ENCODE measurements at regions not wholly inside any gene's neighbourhood (a gene's known extent, or its start where the extent isn't known, plus 50 kb on each side); places are given as distances from the start of the nearest gene placed in this dataset.

DNA sequence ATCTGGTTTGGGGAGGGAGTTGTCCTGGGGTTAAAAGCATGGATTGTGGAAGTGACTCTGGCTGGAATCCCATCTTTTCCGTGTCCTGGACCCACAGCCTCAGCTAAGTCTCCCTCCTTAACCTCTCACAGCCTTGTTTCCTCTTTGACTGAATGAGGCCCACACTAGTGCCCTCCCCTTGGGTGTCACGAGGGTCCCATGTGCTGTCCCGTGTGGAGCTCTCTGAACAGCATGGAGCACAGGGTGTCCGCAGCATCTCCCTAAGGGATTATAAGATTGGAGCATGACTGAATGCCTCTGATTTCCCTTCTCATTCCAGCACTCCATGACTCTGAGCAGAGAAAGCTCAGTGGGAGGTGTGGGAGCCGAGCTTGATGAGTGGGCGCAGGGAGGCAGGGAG lies 182.5 kb downstream of the TEX29 start:
- DNase-seq: no peak

DNA sequence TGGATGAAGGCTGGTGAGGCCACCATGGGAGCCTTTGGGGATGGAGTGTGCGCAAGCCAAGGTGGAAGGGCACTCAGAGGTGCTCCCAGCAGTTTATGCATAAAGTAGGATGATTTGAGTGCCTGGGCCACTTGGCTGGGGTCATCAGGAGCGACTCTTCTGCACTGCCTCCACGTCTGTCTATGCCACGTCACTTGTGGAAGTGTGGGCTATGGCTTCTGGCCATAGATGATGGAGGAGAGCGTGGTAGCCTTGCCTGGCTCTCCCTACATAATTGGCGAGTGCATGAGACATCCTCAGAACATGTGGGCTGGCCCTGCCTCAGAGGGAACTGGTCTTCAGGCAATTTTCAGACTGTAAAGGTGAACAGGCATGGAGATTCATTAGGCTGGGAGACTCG lies 182.9 kb downstream of the TEX29 start:
- no peak for DNase-seq

DNA sequence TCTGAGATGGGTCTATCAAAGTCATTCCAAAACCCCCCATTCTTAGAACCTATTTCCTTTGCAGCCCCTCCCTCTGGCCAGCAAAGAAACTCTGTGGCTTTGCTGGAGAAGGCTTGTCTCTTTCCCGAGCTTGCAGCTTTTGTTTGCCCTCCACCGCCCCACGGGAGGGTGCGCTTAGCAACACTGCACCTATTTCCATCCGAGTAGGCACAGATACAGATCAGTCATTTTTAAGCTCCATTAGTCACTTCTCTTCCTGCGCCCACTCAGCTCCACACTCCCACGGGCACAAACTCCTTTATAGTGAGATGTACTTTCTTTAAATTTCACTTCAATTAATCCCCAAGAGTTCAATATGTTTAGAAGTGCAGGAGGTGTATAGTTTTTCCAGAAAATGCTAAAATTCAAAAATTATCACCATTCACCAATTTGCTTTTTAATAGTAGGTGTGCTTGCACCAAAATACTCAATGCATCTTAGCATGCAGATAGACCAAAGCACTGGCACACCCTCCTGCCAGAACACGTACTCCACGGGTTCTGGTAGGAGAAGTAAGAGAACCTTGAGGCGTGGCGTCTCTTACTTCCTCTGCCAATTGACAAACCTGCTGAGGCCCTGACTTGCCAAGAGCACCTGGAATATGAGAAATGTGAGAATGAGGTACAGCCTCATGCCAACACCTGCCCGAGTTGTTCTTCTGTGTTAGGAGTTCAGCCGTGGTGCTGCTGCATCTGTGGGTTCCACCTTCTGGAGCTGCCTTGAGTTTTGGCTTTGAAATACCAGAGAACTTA lies 183.7 kb downstream of the TEX29 start:
- no peak for DNase-seq

DNA sequence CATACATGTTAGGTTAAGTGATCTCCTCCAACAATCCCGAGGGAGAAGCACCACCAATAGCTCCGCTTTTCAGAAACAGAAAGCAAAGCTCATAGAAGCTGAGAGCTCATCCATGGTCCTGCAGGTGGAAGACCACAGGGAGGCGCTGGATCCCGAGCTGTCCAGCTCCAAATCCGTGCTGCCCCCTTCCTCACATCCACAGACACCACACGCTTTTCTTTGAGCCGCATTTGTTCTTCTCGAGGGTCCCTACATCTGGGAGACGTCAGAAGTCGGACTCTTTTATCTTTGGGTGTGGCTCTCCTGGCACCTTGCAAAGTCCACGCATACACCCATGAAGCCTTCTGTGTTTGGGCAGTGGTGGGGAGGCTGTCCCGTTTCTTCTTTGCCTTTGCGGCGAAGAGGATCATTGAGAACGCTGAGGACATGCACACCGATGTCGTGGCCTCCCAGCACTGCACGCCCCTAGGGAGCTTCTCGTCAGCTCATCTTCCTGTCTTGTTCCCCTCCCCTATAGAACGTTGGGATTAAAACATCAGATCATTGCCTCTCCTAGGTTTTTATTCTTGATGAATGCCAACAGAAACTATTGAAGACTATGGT lies 184.8 kb downstream of the TEX29 start:
- no peak for DNase-seq

DNA sequence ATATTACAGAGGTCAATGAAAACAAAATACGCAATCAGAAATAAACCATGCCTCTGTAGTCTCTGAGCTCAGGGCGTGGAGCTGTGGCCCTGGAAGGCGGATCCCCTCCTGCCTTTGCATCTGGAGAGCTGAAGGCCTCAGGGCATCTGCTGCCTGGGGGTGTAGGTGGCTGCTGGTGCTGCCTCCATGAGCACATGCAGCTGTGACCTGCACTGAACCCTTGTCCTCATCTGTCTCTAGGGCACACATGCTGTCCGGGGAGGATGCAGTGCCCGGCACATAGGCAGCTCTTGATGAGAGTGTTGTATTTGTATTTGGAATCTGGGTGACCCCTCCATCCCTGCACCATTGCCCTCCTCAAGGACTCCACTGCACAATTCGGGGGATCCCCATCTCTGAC lies 185.7 kb downstream of the TEX29 start:
- no peak for DNase-seq

DNA sequence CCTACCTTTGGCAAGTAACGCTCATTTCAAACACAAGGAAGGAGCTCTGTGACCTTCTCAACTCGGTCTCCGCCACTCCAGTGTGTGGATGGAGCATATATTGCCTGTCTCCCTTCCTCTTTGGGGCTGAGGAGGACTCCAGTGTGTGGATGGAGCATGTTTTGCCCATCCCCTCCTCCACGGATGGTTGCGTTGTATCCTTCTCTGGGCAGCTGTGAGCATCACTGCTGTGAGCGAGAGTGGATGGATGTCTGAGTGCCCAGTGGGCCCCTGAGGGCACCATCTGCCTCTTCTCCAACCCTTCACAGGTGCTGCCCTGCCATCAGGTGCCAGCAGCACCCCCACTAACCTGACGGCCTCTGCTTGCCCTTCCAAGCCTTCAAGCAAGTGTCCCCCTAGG lies 186.2 kb downstream of the TEX29 start:
- no peak for DNase-seq

DNA sequence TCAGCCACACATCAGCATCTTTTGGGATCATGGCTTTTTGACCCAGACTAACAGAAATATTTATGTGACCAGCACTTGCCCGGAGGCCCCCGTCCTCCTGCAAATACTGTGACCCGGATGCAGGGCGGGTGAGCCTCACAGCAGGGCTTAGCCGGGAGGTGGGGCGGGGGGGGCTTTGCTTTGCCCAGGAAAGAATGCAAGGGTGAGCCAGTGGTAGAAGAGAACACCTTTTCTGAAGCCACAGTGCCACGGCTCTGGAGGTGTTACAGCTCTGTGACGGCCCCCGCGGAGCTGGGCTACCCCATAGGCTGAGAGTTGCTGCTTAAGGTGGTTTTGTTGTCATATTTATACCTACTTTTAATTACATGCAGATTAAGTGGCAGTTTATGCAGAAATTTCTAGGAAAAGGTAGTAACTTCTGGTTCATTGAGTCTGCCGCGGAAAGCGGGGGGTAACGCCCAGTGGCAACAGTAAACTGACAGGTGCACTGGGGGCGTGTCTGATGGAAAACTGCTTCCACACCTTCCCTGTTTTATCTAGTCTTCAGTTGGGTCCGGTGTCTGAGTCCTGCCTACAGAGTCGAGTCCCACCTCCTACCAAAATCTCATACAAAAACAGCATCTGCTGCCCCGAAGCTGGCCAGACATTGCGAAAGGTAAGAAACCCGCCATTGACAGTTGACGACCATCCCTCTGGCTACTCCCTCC lies 187.9 kb downstream of the TEX29 start:
- no peak for DNase-seq

DNA sequence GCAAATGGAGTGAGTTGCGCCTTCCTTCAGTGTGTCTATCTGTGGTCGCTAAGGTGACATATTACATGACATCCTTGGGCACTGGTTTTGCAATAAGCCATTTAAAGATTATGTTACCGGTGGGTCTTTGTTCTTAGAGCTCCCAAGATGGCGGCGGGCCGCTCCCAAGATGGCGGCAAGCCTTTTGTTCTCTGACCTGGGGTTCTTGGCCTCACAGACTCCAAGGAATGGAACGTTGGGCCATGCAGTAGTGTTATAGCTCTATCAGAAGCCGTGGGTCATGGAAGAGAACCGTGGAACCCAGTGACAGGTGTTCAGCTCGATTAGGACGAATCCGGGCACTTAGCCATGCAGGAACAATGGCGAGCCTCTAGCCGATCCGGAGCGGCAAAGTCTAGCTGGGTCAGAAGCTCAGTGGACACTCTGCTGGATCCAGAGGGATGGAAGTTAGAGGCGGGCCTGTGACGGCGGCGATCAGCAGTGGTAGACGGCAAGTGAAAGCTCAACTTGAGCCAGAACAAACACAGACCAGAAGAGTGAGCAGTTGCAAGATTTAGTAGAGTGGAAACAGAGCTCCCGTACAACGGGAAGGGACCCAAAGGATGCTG lies 188.6 kb downstream of the TEX29 start:
- DNase-seq: no peak

DNA sequence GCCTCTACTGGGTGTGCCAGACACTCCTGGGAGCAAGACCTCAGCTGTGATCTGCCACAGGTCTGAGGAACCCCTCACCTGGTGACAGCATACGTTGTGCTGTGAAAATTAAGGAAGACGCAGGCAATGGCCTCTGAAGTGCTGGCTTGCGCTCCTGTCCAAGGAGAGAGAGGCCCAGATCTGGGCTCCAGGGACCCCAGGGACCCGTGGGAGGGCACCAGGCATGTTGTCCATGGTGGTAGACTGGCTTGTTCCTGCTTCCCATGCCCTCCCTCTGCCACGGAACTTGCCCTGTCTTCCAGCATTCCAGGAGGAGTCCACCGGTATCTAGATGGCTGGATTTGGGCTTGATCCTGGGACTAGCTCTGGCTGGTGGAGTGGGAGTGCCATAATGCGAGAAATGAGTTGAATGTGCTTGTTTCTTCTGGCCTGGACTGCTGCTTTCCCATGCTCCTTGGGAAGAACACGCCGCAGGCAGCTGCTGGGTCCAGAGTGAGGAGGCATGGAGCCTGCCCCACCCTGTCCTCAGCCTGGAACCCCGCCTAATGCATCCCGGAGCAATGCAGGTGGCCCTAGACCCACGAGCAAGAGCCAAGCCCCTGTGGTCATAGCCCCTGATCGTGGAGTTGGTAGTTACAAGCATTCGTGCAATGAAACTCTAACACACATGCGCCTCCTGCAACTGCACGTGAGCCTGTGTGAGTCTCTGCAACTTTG lies 190.2 kb downstream of the TEX29 start:
- no peak for DNase-seq

DNA sequence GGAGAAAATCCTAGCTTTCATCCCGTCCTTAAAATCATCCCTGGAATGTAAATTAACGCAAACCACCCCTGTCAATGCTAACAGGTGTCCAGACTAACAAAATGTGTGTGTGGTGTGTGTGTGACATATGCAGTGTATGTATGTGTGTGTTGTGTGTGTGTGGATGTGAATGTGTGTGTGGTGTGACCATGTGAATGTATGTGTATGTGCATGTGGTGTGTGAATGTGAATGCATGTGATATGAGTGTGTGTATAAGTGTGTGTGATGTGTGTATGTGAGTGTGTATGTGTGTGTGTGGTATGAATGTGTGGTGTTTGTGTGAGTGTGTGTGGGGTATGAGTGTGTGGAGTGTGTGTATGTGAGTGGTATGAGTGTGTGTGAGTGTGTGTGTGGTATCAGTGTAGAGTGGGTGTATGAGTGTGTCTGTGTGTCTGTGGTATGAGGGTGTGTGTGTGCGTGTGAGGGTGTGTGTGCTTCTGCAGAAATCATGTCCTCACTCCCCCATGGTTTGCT lies 190.8 kb downstream of the TEX29 start:
- no peak for DNase-seq

DNA sequence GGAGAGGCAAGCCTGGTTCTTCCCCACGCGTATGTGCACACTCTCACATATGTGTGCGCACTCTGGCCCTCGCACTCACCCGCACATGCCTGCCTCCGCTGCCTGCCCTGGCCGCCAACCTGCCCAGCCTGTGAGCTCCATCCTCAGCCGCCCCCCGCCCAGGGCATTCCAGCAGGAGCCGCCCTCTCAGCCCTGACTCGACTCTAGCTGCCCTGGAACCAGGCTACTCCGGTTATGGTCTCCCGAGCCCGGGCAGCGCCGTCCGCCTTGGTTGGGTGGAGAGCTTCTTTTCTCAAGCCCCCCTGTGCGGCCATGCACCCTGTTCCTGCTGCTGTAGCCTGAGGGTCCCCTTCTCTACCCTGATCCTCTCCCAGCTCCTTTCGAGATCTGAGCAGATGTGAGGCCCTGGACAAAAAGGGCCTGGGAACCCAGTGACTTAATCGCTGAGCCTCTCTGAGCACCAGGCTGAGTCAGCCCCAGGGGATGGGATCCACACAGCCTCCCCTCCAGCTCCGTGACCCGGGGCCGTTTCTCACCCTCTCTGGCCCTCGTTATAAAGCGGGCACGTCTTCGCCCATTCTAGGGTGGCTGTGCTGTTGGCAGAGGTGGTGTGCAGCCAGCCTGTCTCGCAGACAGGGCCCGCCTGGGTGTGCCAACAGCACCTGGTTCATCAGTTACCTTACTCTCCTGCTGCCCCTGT lies 191.5 kb downstream of the TEX29 start:
- no peak for DNase-seq

DNA sequence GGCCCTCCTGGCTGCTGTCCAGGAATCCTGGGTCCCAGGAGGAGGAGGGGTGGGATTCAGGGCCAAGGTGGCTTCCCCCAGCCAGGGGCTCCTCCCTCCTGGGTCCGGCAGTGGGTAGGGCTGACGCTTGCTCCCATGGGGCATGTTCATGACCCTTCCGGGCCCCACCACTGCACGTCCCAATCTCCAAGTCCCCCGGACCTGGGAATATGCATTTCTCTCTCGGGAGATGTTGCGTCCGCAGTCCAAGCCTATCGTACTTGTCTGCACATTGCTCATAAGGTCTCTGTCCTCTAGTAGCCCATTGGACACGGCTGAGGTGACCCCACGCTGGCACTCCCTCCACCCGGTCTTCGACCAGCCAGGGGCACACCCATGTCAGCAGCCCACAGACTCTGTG lies 192.3 kb downstream of the TEX29 start:
- no peak for DNase-seq

DNA sequence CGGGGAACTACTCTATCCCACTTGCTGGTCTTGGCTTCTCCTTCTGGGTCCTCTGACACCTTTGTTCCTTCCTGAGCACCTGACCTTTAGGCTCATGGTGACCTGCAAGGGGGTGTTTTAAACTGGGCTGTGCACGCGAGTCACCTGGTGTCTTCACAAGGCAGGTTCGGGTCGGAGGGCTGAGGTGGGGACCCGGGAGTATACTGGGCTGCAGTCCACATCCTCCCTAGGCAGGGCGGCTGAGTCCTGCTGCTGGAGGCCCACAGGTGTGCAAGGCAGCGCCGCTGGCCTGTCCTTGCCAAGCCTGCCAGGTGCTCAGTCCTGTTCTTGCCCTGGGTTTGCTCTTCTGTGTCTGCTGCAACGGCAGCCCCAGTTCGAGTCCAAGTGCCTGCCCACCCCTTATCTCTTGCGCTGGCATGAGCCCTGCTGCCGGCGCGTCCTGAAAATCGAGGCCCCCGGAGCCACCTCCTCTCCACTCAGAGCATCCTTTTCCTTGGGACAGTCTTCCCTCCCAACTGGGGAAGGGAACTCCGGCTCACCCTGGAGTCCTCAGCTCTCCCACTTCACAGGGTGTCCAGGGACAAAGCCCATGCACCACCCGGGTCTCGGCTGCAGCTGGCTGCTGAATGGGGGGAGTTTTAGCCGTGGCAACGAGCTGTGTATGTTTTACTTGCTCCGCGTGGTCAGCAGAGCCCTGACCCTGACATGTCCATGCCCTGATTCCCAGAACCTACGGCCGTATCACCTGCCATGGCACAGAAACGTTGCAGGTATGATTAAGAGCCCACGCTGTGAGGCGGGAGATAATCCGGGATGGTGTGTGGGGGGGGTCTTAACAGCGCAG lies 193.5 kb downstream of the TEX29 start:
- DNase-seq: no peak

DNA sequence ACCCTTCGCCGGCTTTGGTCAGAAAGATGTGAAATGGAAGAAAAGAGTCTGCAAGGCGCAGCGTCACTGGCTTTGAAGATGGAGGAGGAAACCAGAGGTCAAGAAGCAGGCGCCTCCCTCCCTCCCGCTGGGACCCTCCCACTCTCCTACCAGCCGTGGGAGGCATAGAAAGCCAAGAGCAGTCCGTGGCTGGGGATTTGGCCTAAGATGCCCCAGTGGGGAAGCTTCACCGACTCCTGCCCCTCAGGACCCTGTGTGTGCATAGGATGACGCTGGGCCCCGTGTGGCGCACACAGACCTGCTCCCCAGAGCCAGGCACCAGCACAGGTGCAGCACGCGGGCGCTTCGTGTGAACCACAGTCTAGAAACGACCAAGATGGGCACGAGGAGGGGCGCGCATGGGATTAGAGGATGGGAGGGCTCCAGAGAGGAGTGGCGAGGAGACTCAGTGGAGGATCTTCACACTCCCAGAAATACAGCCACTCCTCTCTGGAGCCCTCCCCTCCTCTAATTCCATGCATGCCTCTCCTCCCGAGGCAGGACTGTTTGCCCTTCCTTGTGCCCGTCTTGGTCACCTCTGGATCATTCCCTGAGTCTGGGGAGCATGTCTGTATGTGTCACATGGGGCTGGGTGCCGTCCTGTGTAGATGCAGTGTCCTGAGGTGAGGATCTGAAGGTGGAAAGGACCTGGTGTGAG lies 194.3 kb downstream of the TEX29 start:
- no peak for DNase-seq

DNA sequence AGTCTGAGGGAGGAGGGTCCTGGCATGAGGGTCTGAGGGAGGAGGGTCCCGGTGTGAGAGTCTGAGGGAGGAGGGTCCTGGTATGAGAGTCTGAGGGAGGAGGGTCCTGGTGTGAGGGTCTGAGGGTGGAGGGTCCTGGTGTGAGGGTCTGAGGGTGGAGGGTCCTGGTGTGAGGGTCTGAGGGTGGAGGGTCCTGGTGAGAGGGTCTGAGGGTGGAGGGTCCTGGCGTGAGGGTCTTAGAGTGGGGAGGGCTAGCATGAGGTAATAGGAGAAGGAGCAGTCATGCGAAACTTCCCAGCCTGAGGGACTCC lies 194.8 kb downstream of the TEX29 start:
- no peak for DNase-seq

DNA sequence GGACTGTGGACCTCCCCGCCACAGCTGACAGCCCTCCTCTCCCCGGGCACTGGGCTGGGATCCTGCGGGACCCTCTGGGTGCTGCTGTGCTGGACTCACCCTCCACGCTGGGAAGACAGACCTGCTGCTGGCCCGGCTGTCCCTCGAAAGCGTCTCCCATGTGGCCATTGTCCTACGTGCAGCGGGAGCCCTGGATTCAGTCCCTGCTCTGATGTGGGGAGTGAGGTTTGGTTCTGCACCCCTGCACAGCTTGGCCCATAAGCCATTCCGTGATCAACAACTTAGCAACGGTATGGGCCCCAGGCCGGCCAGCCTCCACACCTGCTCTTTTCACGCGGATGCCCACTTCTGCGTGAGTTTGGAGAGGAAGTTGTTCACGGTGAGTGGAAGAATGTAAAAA lies 195.2 kb downstream of the TEX29 start:
- DNase-seq: no peak

DNA sequence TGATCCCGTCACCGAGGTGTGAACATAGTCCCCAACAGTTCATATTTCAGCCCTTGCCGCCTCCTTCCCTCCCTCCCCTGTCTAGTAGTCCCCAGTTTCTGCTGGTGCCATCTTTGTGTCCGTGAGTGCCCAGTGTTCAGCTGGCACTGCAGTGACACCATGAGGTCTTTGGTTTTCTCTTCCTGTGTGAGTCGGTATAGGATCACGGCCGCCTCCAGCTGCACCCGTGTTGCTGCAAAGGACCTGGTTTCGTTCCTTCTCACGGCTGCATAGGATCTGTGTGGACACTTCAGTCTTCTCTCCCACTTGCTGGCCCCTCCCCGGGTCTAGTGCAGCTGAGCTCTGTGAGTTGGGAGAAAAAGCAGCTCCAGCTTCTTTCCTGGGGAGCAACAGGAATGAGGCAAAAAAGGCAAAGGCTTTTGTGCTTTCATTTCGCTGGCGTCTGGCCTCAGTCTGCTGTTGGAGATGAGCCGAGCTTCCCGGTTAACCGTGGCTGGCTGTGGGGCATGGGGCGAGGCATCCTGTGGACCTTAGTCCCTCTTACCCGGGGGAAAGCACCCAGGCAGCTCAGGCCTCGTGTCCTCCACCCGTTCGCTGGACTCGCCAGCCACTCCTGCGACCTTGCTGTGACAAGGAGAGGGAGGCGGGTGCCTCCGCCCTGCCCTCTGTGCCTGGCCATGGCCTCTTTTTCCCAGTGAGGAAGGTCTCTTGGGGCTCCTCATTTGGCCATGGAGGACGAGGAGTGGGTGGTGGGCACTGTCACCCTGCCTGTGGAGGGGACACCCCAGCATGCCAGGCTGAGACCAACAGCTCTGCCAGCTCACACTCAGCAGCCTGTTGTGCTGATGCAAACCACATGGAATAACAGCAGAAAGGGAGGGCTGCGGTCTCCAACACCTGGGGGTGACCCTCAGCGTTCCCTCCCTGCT lies 196.5 kb downstream of the TEX29 start:
- no peak for DNase-seq

DNA sequence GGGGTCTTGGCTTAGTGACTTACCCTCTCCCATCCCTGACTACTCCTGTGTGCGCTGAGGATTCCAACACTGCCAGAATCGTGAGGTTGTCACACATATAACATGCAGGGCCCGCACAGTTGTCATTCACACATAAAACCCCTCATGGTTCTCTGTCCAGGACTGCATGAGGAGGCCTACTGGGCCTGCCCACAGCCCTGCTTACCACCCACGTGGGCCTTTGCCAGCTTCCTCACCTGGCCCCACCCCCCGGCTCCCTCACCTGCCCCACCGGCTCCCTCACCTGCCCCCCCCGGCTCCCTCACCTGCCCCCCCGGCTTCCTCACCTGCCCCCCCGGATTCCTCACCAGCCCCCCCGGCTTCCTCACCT lies 197.2 kb downstream of the TEX29 start:
- no peak for DNase-seq

DNA sequence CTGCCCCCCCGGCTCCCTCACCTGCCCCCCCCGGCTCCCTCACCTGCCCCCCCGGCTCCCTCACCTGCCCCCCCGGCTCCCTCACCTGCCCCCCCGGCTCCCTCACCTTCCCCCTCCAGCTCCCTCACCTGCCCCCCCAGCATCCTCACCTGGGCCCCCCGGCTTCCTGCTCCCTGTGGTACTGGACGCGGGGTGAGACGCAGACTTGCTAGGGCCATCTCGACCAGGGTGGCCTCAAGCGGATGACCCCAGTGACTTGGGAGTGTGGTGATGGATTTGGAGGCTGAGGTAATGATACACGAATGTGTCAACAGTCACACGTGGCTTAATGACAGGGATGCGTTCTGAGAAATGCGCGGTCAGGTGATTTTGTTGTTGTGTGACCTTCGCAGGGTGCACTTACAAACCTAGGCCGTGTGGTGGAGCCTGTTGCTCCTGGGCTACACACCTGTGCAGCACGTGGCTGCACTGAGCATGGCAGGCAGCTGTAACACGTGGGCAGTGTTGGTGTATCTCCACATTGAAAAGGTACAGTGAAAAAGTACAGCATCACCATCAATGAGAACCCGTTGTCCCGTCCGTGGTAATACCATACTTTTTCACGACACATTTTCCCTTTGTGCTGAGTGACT lies 197.8 kb downstream of the TEX29 start:
- DNase-seq: no peak

All from HCEC 1CT (cell line).